Common myeloid progenitor, CD34-positive (primary cell): ENCODE measurements at regions not wholly inside any gene's neighbourhood (a gene's known extent, or its start where the extent isn't known, plus 50 kb on each side); places are given as distances from the start of the nearest gene placed in this dataset.
"Not testable (repeated sequence)": the region's sequence is repeated elsewhere in the genome, so short reads cannot be mapped to it uniquely, and the experiment has no call there.

Experiments used
- CTCF ChIA-PET: fragments of 350-600 bp; sonication (Branson Sonifier 250); formaldehyde crosslinking; loops from one replicate; lab custom pipeline; 2021; ENCODE audit warnings: antibody characterized with exemption; lab: Charles Lee
- POLR2A ChIA-PET: fragments of 350-600 bp; sonication (Branson Sonifier 250); formaldehyde crosslinking; loops from one replicate; lab custom pipeline; 2021; ENCODE audit warnings: antibody characterized with exemption; lab: Charles Lee
- DNase-seq, 3 donors: peaks; one replicate each; pipeline versions ENCODE4 v3.0.0 to v3.0.0-alpha.2; 2013
- H3K27ac ChIP-seq, 2 experiments: 1 replicate in 1 of 2; 2 replicates in 1 of 2; pipeline ENCODE4 v1.7.0; 2013; ENCODE audit warnings: inconsistent platforms in 2 of 2, low read length in 2 of 2, mild to moderate bottlenecking in 2 of 2, low read depth in 1 of 2, moderate library complexity in 1 of 2; ENCODE audit not compliant: severe bottlenecking in 2 of 2, insufficient read depth in 1 of 2, poor library complexity in 1 of 2
- H3K27me3 ChIP-seq, 5 experiments: replicated peaks in 2 of 5; 1 replicate in 3 of 5; 2 replicates in 2 of 5; pipeline versions ENCODE4 v1.6.1 to v1.7.0; 2013; ENCODE audit warnings: low read length in 4 of 5, mild to moderate bottlenecking in 2 of 5, moderate library complexity in 2 of 5, inconsistent platforms in 1 of 5; ENCODE audit not compliant: insufficient read depth in 5 of 5, control insufficient read depth in 4 of 5
- H3K36me3 ChIP-seq, 4 experiments: 1 replicate in 2 of 4; 2 replicates in 2 of 4; pipeline versions ENCODE4 v1.6.1 to v1.7.0; 2013; ENCODE audit warnings: low read length in 3 of 4, control low read depth in 1 of 4, mild to moderate bottlenecking in 1 of 4; ENCODE audit not compliant: control insufficient read depth in 4 of 4, insufficient read depth in 4 of 4
- H3K4me1 ChIP-seq, 4 experiments: 1 replicate in 3 of 4; 2 replicates in 1 of 4; pipeline versions ENCODE4 v1.6.1 to v1.7.1; 2013; ENCODE audit warnings: low read length in 3 of 4, mild to moderate bottlenecking in 3 of 4, control low read depth in 1 of 4, inconsistent platforms in 1 of 4, moderate library complexity in 1 of 4; ENCODE audit not compliant: control insufficient read depth in 4 of 4, insufficient read depth in 4 of 4; ENCODE audit errors: control extremely low read depth in 1 of 4
- H3K4me3 ChIP-seq, 7 experiments: 1 replicate in 4 of 7; 2 replicates in 3 of 7; pipeline versions ENCODE4 v1.5.1 to v1.7.0; 2013; ENCODE audit warnings: mild to moderate bottlenecking in 7 of 7, low read length in 6 of 7, moderate library complexity in 6 of 7, inconsistent platforms in 2 of 7, low read depth in 2 of 7, control low read depth in 1 of 7; ENCODE audit not compliant: insufficient read depth in 4 of 7, control insufficient read depth in 1 of 7; ENCODE audit errors: extremely low read depth in 1 of 7
- H3K9me3 ChIP-seq, 5 experiments: 1 replicate in 4 of 5; 2 replicates in 1 of 5; pipeline versions ENCODE4 v1.6.1 to v1.7.1; 2013; ENCODE audit warnings: low read length in 4 of 5, mild to moderate bottlenecking in 2 of 5, inconsistent platforms in 1 of 5, low read depth in 1 of 5, moderate library complexity in 1 of 5; ENCODE audit not compliant: control insufficient read depth in 4 of 5, insufficient read depth in 2 of 5; ENCODE audit errors: control extremely low read depth in 1 of 5
- WGBS: methylation state at CpG from one replicate; pipeline ENCODE4 v1.1.5; 2013; ENCODE audit not compliant: insufficient coverage; 5-methylcytosine and 5-hydroxymethylcytosine counted together

DNA sequence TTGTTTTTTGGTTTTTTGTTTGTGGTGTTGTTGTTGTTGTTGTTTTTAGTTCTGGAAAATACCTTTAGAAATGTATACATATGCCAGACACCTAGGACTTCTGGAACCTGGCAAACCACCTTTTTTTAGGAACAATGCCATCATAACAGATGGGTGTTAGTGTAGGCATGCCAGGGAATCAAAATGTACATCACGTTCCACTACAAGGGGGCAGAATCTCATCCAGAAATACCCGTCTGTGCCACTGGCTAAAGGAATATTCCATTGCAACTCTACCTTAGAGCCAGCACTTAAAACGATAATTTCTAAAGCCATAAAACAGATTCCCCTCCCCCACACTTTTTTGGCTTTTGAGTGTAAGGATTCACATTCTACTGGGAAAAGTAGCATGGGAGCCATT lies 239.8 kb downstream of the ETV1 start:
- WGBS = no CpG with 5 or more reads among the region's 3 CpGs
- DNase-seq = no peak
- no peaks in the 10 kb centered on the region for H3K36me3 ChIP-seq
- H3K4me1 ChIP-seq = no peaks in the 10 kb centered on the region
- ChIA-PET POLR2A (no interaction called here), CTCF (interaction anchor here (1.1 kb wide), 1 partner anchor 13 kb away, joined by 3 read pairs; no protein-coding TSS in a partner anchor)
- H3K9me3 ChIP-seq = no peaks in the 10 kb centered on the region
- H3K27me3 ChIP-seq = no peaks in the 10 kb centered on the region
- no peak overlapping the region for H3K4me3 ChIP-seq
- no peak overlapping the region for H3K27ac ChIP-seq

DNA sequence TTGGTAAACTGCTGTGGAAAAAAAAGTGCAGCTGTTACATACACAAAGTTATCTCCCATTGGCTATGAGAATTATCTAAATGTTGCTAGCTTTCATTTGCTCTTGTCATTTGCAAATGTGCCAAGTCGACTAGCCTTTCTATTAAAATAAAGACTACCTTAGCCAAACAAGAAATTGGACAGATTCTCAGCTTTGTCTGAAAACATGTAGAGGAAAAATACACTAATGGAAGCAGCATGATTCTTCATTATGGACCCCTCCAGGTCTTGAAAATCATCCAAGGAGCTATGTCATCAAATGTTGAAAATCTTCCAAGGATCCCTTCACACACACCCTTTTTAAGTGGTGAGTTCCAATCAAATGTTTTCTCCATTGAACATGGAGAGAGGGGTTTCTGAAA lies 237.7 kb downstream of the ETV1 start:
- no peaks in the 10 kb centered on the region for H3K36me3 ChIP-seq
- CTCF ChIA-PET = no interaction called here

DNA sequence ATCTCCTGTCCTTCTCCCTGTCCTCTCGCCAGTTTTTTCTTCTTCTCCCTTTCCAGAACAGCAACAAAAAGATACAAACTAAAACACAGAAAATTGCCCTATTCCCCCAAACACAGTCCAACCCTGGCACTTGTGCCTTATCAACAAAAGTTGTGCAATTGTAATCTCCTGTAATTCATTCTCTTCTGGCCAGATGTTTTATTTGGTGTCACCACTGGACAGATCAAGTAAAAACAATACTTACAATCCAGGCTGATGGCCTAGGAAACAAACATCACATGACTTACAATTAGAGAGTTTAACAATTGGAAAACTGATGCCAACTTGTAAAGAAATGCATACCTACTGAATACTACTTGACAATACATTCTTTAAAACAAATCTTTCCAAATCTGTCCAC lies 231.6 kb downstream of the ETV1 start:
- no peak for DNase-seq
- WGBS = 89% methylated on average over 1 of the region's 1 CpG
- CTCF ChIA-PET = no interaction called here
- Histone ChIP-seq H3K4me3 (no peak overlapping the region), H3K27ac (no peak overlapping the region), H3K4me1 (no peaks in the 10 kb centered on the region), H3K9me3 (no peaks in the 10 kb centered on the region), H3K36me3 (no peaks in the 10 kb centered on the region), H3K27me3 (no peaks in the 10 kb centered on the region)
- POLR2A ChIA-PET = no interaction called here

More for the DNA sequence above, 237.7 kb downstream of the ETV1 start:
- no peak for DNase-seq
- Histone ChIP-seq H3K4me3 (no peak overlapping the region), H3K27me3 (no peaks in the 10 kb centered on the region), H3K4me1 (no peaks in the 10 kb centered on the region), H3K9me3 (no peaks in the 10 kb centered on the region), H3K27ac (no peak overlapping the region)
- 88% methylated on average over 1 of the region's 1 CpG for WGBS
- POLR2A ChIA-PET = no interaction called here

DNA sequence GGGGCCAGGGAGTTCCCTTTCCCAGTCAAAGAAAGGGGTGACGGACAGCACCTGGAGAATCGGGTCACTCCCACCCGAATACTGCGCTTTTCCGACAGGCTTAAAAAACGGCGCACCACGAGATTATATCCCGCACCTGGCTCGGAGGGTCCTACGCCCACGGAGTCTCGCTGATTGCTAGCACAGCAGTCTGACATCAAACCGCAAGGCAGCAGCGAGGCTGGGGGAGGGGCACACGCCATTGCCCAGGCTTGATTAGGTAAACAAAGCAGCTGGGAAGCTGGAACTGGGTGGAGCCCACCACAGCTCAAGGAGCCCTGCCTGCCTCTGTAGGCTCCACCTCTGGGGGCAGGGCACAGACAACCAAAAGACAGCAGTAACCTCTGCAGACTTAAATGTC lies 223.6 kb downstream of the ETV1 start:
- H3K4me1 ChIP-seq, H3K9me3 ChIP-seq, H3K27ac ChIP-seq, H3K4me3 ChIP-seq, H3K36me3 ChIP-seq, DNase-seq, CTCF ChIA-PET, H3K27me3 ChIP-seq, POLR2A ChIA-PET: not testable (repeated sequence)
- 80% methylated on average over 1 of the region's 16 CpGs for WGBS

DNA sequence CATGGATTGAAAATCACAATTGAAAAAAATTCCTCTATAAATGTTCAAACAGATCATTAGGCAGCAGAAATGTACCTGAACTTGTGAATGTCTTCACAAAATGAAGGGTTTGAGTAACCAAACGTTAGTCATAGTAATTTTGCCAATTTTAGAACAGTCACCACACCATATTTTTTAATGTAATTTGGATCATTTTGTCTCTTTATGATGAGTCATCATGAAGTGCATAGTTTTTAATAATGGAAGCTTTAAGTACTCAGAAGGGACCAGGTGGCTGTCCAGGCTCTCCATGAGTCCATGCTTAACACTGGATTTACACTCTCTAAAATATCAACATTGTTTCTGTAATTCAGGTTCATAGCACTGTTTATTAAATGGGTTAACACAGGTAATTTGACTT lies 219.2 kb downstream of the ETV1 start:
- Histone ChIP-seq H3K27me3 (no peaks in the 10 kb centered on the region), H3K9me3 (peaks cover 0 to under 1% (median 0%) of the 10 kb centered on the region in 5 experiments), H3K4me3 (no peak overlapping the region), H3K4me1 (no peaks in the 10 kb centered on the region), H3K36me3 (no peaks in the 10 kb centered on the region), H3K27ac (no peak overlapping the region)
- no CpG with 5 or more reads among the region's 1 CpG for WGBS
- POLR2A ChIA-PET = no interaction called here
- CTCF ChIA-PET = no interaction called here
- peak in 1 of 3 donors; percentile 0 for DNase-seq

DNA sequence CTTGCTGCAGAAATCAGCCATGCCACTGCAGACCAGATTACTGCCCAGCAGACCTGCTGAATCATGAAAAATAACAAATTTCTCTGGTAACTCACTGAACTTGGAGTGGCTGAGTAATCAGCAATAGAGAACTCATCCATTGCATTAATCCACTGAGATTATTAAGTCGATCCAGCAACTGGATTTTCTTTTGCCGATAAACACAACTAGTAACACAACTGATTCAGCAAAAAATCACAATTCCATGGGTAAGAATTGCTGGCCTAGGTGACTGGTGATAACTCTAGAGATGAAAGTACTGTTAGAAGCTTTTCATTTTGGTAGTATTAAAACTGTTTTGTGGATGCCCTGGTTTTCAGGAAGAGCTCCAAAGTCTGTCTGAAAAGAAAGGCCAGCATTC lies 214.5 kb downstream of the ETV1 start:
- ChIA-PET CTCF (no interaction called here), POLR2A (no interaction called here)
- WGBS = no CpG with 5 or more reads among the region's 2 CpGs
- DNase-seq = no peak
- Histone ChIP-seq H3K36me3 (no peaks in the 10 kb centered on the region), H3K27ac (no peak overlapping the region), H3K27me3 (no peaks in the 10 kb centered on the region), H3K4me3 (no peak overlapping the region), H3K4me1 (no peaks in the 10 kb centered on the region), H3K9me3 (no peaks in the 10 kb centered on the region)

DNA sequence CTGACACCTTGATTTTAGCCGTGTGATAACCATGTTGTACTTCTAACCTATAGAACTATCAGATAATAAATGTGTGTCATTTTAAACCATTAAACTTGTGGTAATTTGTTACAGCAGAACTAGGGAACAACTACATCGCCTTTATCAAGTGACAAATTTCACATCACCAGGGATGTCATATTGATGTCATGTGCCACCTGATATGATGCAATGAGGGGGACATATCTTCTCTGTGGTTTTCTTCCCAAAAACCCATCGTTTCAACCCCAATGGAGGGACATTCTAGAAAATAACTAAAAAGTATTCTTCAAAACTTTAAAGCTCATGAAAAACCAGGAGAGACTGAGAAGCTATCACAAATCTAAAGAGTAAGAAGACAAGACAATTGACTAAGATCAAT lies 212.2 kb downstream of the ETV1 start:
- CTCF ChIA-PET = interaction anchor here (1.4 kb wide), 1 partner anchor 33 kb away, joined by 4 read pairs; no protein-coding TSS in a partner anchor
- POLR2A ChIA-PET = no interaction called here
- no peaks in the 10 kb centered on the region for H3K4me1 ChIP-seq
- no peaks in the 10 kb centered on the region for H3K36me3 ChIP-seq
- WGBS = no CpG with 5 or more reads among the region's 3 CpGs
- DNase-seq = no peak
- no peak overlapping the region for H3K27ac ChIP-seq
- H3K27me3 ChIP-seq = no peaks in the 10 kb centered on the region
- H3K9me3 ChIP-seq = no peaks in the 10 kb centered on the region
- H3K4me3 ChIP-seq = no peak overlapping the region
